Activated CD4-positive, CD25-positive, alpha-beta regulatory T cell (primary cell): ENCODE measurements at regions not wholly inside any gene's neighbourhood (a gene's known extent, or its start where the extent isn't known, plus 50 kb on each side); places are given as distances from the start of the nearest gene placed in this dataset.
"Not testable (repeated sequence)": the region's sequence is repeated elsewhere in the genome, so short reads cannot be mapped to it uniquely, and the experiment has no call there.

Experiments
- DNase-seq, 4 experiments: peaks; one replicate each; lab custom pipeline; 2025; lab: John Stamatoyannopoulos, UW

- no peak for DNase-seq
Observed at GRCh38 chr7:4437916-4438315, 244.2 kb upstream of the FOXK1 start.

- no peak for DNase-seq
Observed at GRCh38 chr7:4438723-4439245, 243.3 kb upstream of the FOXK1 start.

GRCh38 chr7:4439444-4439843 lies 242.7 kb upstream of the FOXK1 start:
- no peak for DNase-seq

- DNase-seq: no peak
Observed at GRCh38 chr7:4444106-4444505, 238.0 kb upstream of the FOXK1 start.

- no peak for DNase-seq
Observed at GRCh38 chr7:4445777-4446176, 236.3 kb upstream of the FOXK1 start.

GRCh38 chr7:4449263-4449662 lies 232.8 kb upstream of the FOXK1 start:
- no peak for DNase-seq

GRCh38 chr7:4450483-4450882 lies 231.6 kb upstream of the FOXK1 start:
- DNase-seq: no peak

- no peak for DNase-seq
Observed at GRCh38 chr7:4460597-4460996, 221.5 kb upstream of the FOXK1 start.

- no peak for DNase-seq
Observed at GRCh38 chr7:4461531-4461930, 220.6 kb upstream of the FOXK1 start.

GRCh38 chr7:4468320-4469102 lies 213.6 kb upstream of the FOXK1 start:
- no peak for DNase-seq

- no peak for DNase-seq
Observed at GRCh38 chr7:4470246-4470645, 211.8 kb upstream of the FOXK1 start.

GRCh38 chr7:4472728-4473127 lies 209.4 kb upstream of the FOXK1 start:
- no peak for DNase-seq

GRCh38 chr7:4479367-4480039 lies 202.6 kb upstream of the FOXK1 start:
- no peak for DNase-seq

GRCh38 chr7:4480131-4480530 lies 202.0 kb upstream of the FOXK1 start:
- DNase-seq: not testable (repeated sequence)

GRCh38 chr7:4483851-4484250 lies 198.2 kb upstream of the FOXK1 start:
- DNase-seq: no peak

- no peak for DNase-seq
Observed at GRCh38 chr7:4484545-4484944, 197.6 kb upstream of the FOXK1 start.

- no peak for DNase-seq
Observed at GRCh38 chr7:4486907-4487306, 195.2 kb upstream of the FOXK1 start.

GRCh38 chr7:4496911-4497310 lies 185.2 kb upstream of the FOXK1 start:
- DNase-seq: not testable (repeated sequence)

- DNase-seq: no peak
Observed at GRCh38 chr7:4500812-4501211, 181.3 kb upstream of the FOXK1 start.

GRCh38 chr7:4507886-4508285 lies 174.2 kb upstream of the FOXK1 start:
- not testable (repeated sequence) for DNase-seq

GRCh38 chr7:4513450-4513849 lies 168.6 kb upstream of the FOXK1 start:
- DNase-seq: no peak

- no peak for DNase-seq
Observed at GRCh38 chr7:4519819-4520520, 162.1 kb upstream of the FOXK1 start.

GRCh38 chr7:4523219-4523618 lies 158.9 kb upstream of the FOXK1 start:
- no peak for DNase-seq
